Liver (tissue), 3 donors: ENCODE measurements at regions not wholly inside any gene's neighbourhood (a gene's known extent, or its start where the extent isn't known, plus 50 kb on each side); places are given as distances from the start of the nearest gene placed in this dataset.

Source experiments
- CTCF ChIP-seq: fragments of 150-350 bp; IDR thresholded peaks from 2 replicates; pipeline ENCODE4 v1.5.1; 2017; ENCODE audit warnings: improper control_type of control experiment, low read depth, low read length; ENCODE audit not compliant: missing input control
- EGR1 ChIP-seq, 2 donors: IDR thresholded peaks; 2 replicates each; pipeline ENCODE4 v1.6.1; 2016 to 2018; ENCODE audit warnings: antibody characterized with exemption in 2 of 2, low read depth in 2 of 2
- GABPA ChIP-seq, 2 donors: IDR thresholded peaks in 1 of 2; conservative IDR thresholded peaks in 1 of 2; 2 replicates each; pipeline ENCODE4 v1.6.1; 2016; ENCODE audit warnings: antibody characterized with exemption in 2 of 2, mild to moderate bottlenecking in 1 of 2, moderate library complexity in 1 of 2
- JUND ChIP-seq, 2 donors: IDR thresholded peaks; 2 replicates each; pipeline ENCODE4 v1.6.1; 2016; ENCODE audit warnings: antibody characterized with exemption in 2 of 2
- RAD21 ChIP-seq, 2 donors: IDR thresholded peaks; 2 replicates each; pipeline ENCODE4 v1.6.1; 2016; ENCODE audit warnings: antibody characterized with exemption in 2 of 2, mild to moderate bottlenecking in 2 of 2
- REST ChIP-seq: IDR thresholded peaks from 2 replicates; pipeline ENCODE4 v1.6.1; 2016; ENCODE audit warnings: antibody characterized with exemption, mild to moderate bottlenecking
- SP1 ChIP-seq: IDR thresholded peaks from 2 replicates; pipeline ENCODE4 v1.6.1; 2018; ENCODE audit warnings: antibody characterized with exemption, mild to moderate bottlenecking
- TAF1 ChIP-seq: conservative IDR thresholded peaks from 2 replicates; pipeline ENCODE4 v1.6.1; 2016; ENCODE audit warnings: antibody characterized with exemption, mild to moderate bottlenecking
- YY1 ChIP-seq: IDR thresholded peaks from 2 replicates; pipeline ENCODE4 v1.6.1; 2016; ENCODE audit warnings: antibody characterized with exemption, mild to moderate bottlenecking
- TF ChIP-seq, protein P1 (sequence below): IDR thresholded peaks from 2 replicates; pipeline ENCODE4 v1.6.1; 2016; ENCODE audit warnings: antibody characterized with exemption
- TF ChIP-seq, protein P2 (sequence below): IDR thresholded peaks from 2 replicates; pipeline ENCODE4 v1.6.1; 2016; ENCODE audit warnings: antibody characterized with exemption
- donor health status: healthy.
- donor health status: healthy.

- TF ChIP-seq TAF1 (no peak), CTCF (no peak), REST (no peak), YY1 (no peak), GABPA (IDR thresholded peaks at IDR 0.05 in 1 of 2, conservative IDR thresholded peaks at IDR 0.05 in 1 of 2) (no peak), SP1 (no peak), EGR1 (IDR thresholded peaks at IDR 0.05; ENCODE audit: low read depth in 2 of 2) (no peak), RAD21 (IDR thresholded peaks at IDR 0.05) (peak in 1 of 2 donors; percentile 19), JUND (IDR thresholded peaks at IDR 0.05) (no peak)
- TF ChIP-seq, protein P1, sequence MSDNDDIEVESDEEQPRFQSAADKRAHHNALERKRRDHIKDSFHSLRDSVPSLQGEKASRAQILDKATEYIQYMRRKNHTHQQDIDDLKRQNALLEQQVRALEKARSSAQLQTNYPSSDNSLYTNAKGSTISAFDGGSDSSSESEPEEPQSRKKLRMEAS, result no peak
- TF ChIP-seq, protein P2, sequence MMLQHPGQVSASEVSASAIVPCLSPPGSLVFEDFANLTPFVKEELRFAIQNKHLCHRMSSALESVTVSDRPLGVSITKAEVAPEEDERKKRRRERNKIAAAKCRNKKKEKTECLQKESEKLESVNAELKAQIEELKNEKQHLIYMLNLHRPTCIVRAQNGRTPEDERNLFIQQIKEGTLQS, result no peak
Measured at GRCh38 chr22:44373234-44373633, 60.5 kb upstream of the SHISAL1 start.
